Gastroesophageal sphincter (tissue), 3 donors: ENCODE measurements at regions not wholly inside any gene's neighbourhood (a gene's known extent, or its start where the extent isn't known, plus 50 kb on each side); places are given as distances from the start of the nearest gene placed in this dataset.

Experiments
- POLR2AphosphoS5 ChIP-seq: sonication (generic); formaldehyde crosslinking; IDR thresholded peaks from one replicate; pipeline ENCODE4 v1.6.1; 2017; ENCODE audit warnings: antibody characterized with exemption
- TF ChIP-seq, protein P1 (sequence below), 4 experiments: fragments of 200-600 bp in 2 of 4; fragments of 450-650 bp in 2 of 4; sonication (generic) in 1 of 4; IDR thresholded peaks; one replicate each; pipeline ENCODE4 v1.5.1; 2017 to 2019; ENCODE audit warnings: antibody characterized with exemption in 4 of 4, mild to moderate bottlenecking in 2 of 4, moderate library complexity in 2 of 4

DNA sequence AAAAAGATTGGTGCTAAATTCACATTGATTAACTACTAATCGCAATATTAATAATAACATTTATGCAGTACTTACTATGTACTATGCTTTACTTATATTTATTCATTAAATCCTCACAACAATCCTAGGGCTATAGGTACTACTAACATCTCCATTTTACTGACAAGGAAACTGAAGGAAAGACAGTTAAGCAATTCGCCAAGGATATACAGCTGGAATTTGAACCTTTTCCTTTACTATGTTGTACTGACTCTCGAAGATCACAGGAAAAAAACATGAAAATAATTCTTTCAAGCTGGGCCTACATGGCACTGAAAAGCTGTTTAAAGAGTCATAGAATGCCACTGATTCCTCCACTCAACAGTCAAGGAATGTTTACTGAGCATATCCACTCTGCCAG lies 185.4 kb downstream of the IPMK start:
- TF ChIP-seq, protein P1, sequence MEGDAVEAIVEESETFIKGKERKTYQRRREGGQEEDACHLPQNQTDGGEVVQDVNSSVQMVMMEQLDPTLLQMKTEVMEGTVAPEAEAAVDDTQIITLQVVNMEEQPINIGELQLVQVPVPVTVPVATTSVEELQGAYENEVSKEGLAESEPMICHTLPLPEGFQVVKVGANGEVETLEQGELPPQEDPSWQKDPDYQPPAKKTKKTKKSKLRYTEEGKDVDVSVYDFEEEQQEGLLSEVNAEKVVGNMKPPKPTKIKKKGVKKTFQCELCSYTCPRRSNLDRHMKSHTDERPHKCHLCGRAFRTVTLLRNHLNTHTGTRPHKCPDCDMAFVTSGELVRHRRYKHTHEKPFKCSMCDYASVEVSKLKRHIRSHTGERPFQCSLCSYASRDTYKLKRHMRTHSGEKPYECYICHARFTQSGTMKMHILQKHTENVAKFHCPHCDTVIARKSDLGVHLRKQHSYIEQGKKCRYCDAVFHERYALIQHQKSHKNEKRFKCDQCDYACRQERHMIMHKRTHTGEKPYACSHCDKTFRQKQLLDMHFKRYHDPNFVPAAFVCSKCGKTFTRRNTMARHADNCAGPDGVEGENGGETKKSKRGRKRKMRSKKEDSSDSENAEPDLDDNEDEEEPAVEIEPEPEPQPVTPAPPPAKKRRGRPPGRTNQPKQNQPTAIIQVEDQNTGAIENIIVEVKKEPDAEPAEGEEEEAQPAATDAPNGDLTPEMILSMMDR (IDR thresholded peaks at IDR 0.05), result no peak
- no peak for TF ChIP-seq POLR2AphosphoS5
